Transverse colon (tissue), 4 donors: ENCODE measurements at regions not wholly inside any gene's neighbourhood (a gene's known extent, or its start where the extent isn't known, plus 50 kb on each side); places are given as distances from the start of the nearest gene placed in this dataset.
"Not testable (repeated sequence)": the region's sequence is repeated elsewhere in the genome, so short reads cannot be mapped to it uniquely, and the experiment has no call there.

Experiments used
- DNase-seq: peaks from one replicate; pipeline ENCODE4 v3.0.0-alpha.2; 2019
- H3K27ac ChIP-seq, 4 donors: fragments of 200-600 bp; sonication (generic); 2 replicates each; pipeline ENCODE4 v1.5.1; 2016 to 2018; ENCODE audit warnings: inconsistent platforms in 4 of 4
- H3K27me3 ChIP-seq: fragments of 200-600 bp; sonication (generic); 2 replicates; pipeline ENCODE4 v1.5.1; 2017; ENCODE audit warnings: inconsistent platforms
- H3K36me3 ChIP-seq, 4 donors: fragments of 200-600 bp; sonication (generic); 2 replicates each; pipeline ENCODE4 v1.5.1; 2017 to 2019; ENCODE audit warnings: inconsistent platforms in 4 of 4
- H3K4me1 ChIP-seq, 4 donors: fragments of 200-600 bp; sonication (generic); 2 replicates each; pipeline ENCODE4 v1.5.1; 2017 to 2020; ENCODE audit warnings: inconsistent platforms in 4 of 4
- H3K4me3 ChIP-seq, 4 donors: fragments of 200-600 bp; sonication (generic); 1 replicate in 1 of 4; 2 replicates in 3 of 4; pipeline versions ENCODE4 v1.5.1 to v1.6.1; 2017 to 2019; ENCODE audit warnings: inconsistent platforms in 4 of 4
- H3K9me3 ChIP-seq, 2 donors: fragments of 200-600 bp; sonication (generic); 2 replicates each; pipeline ENCODE4 v1.5.1; 2017 to 2019; ENCODE audit warnings: inconsistent platforms in 2 of 2
- EP300 ChIP-seq: sonication (generic); formaldehyde crosslinking; IDR thresholded peaks from one replicate; pipeline ENCODE4 v1.6.1; 2017; ENCODE audit warnings: antibody characterized with exemption, low read depth
- POLR2A ChIP-seq: fragments of 450-650 bp; IDR thresholded peaks from one replicate; pipeline ENCODE4 v1.6.1; 2016; ENCODE audit warnings: antibody characterized with exemption, mild to moderate bottlenecking, moderate library complexity
- POLR2AphosphoS5 ChIP-seq, 3 donors: sonication (generic); formaldehyde crosslinking; IDR thresholded peaks; one replicate each; pipeline ENCODE4 v1.6.1; 2016; ENCODE audit warnings: antibody characterized with exemption in 3 of 3
- WGBS, 2 donors: methylation state at CpG; one replicate each; pipeline ENCODE4 v1.1.5; 2018; ENCODE audit warnings: low coverage in 1 of 2; 5-methylcytosine and 5-hydroxymethylcytosine counted together
- in situ Hi-C, 4 donors: fragments of 200-750 bp; cut with MboI; loops; one replicate each; pipeline versions ENCODE4 v1.15.0 to v1.15.1; 2017; ENCODE audit warnings: low sequenced_read_pairs in 3 of 4, low pct_ligation_motif_present in 1 of 4, low pct_unique_long_range_greater_than_20kb in 1 of 4
- intact Hi-C: fragments of 100-400 bp; cut with DNase I; formaldehyde crosslinking; loops from one replicate; pipeline ENCODE4 v1.15.1; 2023; ENCODE audit warnings: low total_unique reads
- TF ChIP-seq, protein P1 (sequence below), 5 experiments: fragments of 200-600 bp in 3 of 5; fragments of 450-650 bp in 2 of 5; sonication (generic) in 3 of 5; IDR thresholded peaks; 1 replicate in 2 of 5; 2 replicates in 3 of 5; pipeline ENCODE4 v1.5.1; 2016 to 2017; ENCODE audit warnings: antibody characterized with exemption in 5 of 5, inconsistent platforms in 3 of 5, mild to moderate bottlenecking in 2 of 5, moderate library complexity in 1 of 5

DNA sequence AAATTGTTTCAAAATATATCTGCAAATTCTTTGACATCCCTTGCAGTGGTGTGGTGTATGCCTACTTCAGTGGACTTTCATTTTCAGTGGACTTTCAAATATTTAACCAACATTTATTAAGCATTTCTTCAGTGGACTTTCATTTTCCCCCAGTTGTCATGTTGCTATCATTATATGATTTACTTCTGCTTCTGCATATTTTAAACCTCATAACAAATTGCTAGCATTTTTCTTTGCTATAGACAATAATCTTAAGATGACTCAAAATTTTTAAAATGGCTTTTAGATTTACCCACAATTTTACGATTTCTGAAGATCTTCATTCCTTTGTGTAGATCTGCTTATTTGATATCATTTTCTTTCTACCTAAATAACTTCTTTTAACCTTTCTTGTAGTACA, 592.7 kb upstream of the SLC35B3 start:
- no peaks in the 10 kb centered on the region for H3K27me3 ChIP-seq
- H3K4me3 ChIP-seq: no peak overlapping the region
- H3K4me1 ChIP-seq: no peaks in the 10 kb centered on the region
- no peak overlapping the region for H3K27ac ChIP-seq
- DNase-seq: no peak
- TF ChIP-seq, protein P1, sequence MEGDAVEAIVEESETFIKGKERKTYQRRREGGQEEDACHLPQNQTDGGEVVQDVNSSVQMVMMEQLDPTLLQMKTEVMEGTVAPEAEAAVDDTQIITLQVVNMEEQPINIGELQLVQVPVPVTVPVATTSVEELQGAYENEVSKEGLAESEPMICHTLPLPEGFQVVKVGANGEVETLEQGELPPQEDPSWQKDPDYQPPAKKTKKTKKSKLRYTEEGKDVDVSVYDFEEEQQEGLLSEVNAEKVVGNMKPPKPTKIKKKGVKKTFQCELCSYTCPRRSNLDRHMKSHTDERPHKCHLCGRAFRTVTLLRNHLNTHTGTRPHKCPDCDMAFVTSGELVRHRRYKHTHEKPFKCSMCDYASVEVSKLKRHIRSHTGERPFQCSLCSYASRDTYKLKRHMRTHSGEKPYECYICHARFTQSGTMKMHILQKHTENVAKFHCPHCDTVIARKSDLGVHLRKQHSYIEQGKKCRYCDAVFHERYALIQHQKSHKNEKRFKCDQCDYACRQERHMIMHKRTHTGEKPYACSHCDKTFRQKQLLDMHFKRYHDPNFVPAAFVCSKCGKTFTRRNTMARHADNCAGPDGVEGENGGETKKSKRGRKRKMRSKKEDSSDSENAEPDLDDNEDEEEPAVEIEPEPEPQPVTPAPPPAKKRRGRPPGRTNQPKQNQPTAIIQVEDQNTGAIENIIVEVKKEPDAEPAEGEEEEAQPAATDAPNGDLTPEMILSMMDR (IDR thresholded peaks at IDR 0.05): no peak
- TF ChIP-seq POLR2AphosphoS5 (IDR thresholded peaks at IDR 0.05): no peak
- TF ChIP-seq EP300: no peak
- TF ChIP-seq POLR2A: no peak
- intact Hi-C loops (loop anchor here (5.0 kb wide), 1 partner anchor 1764 kb away; no protein-coding TSS in a partner anchor), in situ Hi-C loops (no loop called here)
- H3K9me3 ChIP-seq: no peaks in the 10 kb centered on the region
- no peaks in the 10 kb centered on the region for H3K36me3 ChIP-seq
- WGBS, 2 donors: 84 to 100% methylated on average over 1 of the region's 1 CpG

DNA sequence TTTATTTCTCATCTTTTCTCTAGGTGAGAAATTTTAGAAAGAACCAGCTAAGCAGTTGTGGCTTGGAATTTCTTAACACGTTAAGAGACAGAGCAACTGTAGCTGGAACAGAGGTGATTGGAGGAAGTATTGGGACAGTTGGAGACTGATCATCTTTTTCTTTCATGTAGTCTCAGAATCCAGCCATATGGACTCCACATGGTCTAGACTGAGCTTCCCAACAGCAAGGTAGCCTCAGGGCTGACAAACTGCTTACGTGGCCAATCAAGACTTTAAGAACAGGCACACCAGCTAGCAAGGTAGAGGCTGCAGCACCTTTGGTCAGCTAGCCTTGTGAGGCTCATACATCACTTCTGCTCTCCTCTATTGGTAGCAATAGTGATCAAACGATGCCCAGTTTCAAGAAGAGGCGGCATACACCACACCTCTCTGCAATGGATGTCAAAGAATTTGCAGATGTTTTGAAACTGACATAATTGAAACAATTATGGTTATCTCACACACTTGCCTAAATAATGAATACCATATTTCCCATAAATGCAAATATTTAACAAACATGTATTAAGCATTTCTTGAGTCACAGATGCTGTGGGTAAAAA, 590.5 kb upstream of the SLC35B3 start:
- no peaks in the 10 kb centered on the region for H3K9me3 ChIP-seq
- H3K4me3 ChIP-seq: no peak overlapping the region
- no peaks in the 10 kb centered on the region for H3K27me3 ChIP-seq
- 73 to 75% methylated on average over 1 to 4 of the region's 4 CpGs for WGBS, 2 donors
- in situ Hi-C loops: no loop called here
- no peak for DNase-seq
- H3K4me1 ChIP-seq: no peaks in the 10 kb centered on the region
- H3K27ac ChIP-seq: no peak overlapping the region
- intact Hi-C loops: loop anchor here (5.0 kb wide), 1 partner anchor 1766 kb away; no protein-coding TSS in a partner anchor
- no peaks in the 10 kb centered on the region for H3K36me3 ChIP-seq
- TF ChIP-seq, protein P1 (IDR thresholded peaks at IDR 0.05): no peak

DNA sequence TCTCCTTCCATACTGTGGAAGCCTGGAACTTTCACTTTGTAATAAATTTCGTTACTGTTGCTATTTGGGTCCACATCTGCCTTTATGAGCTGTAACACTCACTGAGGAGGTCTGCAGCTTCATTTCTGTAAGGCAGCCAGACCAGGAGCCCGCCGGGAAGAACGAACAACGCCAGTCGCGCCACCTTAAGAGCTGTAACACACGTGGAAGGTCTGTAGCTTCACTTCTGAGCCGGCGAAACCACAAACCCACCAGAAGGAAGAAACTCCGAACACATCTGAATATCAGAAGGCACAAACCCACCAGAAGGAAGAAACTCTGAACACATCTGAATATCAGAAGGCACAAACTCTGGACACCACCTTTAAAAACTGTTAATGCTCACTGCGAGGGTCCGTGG, 589.9 kb upstream of the SLC35B3 start:
- no peaks in the 10 kb centered on the region for H3K36me3 ChIP-seq
- no peak overlapping the region for H3K27ac ChIP-seq
- TF ChIP-seq, protein P1 (IDR thresholded peaks at IDR 0.05): no peak
- no peak for TF ChIP-seq POLR2AphosphoS5 (IDR thresholded peaks at IDR 0.05)
- no peak for TF ChIP-seq EP300
- TF ChIP-seq POLR2A: no peak
- no peaks in the 10 kb centered on the region for H3K27me3 ChIP-seq
- H3K4me3 ChIP-seq: no peak overlapping the region
- in situ Hi-C loops: no loop called here
- intact Hi-C loops: loop anchor here (5.0 kb wide), 1 partner anchor 1767 kb away; no protein-coding TSS in a partner anchor
- no peaks in the 10 kb centered on the region for H3K4me1 ChIP-seq
- no peak for DNase-seq
- H3K9me3 ChIP-seq: no peaks in the 10 kb centered on the region
- WGBS, 2 donors: 75 to 93% methylated on average over 5 to 13 of the region's 13 CpGs

DNA sequence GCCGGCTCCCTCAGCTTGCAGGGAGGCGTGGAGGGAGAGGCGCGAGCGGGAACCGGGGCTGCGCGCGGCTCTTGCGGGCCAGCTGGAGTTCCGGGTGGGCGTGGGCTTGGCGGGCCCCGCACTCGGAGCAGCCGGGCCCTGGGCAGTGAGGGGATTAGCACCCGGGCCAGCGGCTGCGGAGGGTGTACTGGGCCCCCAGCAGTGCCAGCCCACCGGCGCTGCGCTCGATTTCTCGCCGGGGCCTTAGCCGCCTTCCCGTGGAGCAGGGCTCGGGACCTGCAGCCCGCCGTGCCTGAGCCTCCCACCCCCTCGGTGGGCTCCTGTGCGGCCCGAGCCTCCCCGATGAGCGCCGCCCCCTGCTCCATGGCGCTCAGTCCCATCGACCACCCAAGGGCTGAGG, 588.9 kb upstream of the SLC35B3 start:
- WGBS, 2 donors: 96% methylated on average over 37 of the region's 38 CpGs; no CpG with 5 or more reads in 1 of the 2 donors
- in situ Hi-C loops, H3K9me3 ChIP-seq: not testable (repeated sequence)

DNA sequence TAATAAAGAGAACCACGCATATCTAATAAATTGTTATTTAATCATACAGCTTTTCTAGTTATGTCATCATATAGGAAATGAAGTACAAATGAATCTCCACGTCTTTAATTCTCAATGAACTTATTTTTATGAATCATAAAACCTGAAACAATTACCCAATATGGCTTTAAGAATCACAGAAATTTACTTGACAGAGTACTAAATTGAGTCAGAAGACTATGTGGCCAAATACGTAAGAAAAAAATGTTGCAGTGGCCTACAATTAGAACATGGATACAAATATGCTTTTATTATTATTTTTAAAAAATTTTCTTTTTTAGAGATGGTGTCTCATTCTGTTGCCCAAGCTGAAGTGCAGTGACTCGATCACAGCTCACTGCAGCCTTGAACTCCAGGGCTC, 584.7 kb upstream of the SLC35B3 start:
- no peak overlapping the region for H3K4me3 ChIP-seq
- TF ChIP-seq POLR2AphosphoS5 (IDR thresholded peaks at IDR 0.05) (no peak), POLR2A (no peak)
- WGBS, 2 donors: 49 to 68% methylated on average over 3 to 4 of the region's 4 CpGs

More for the DNA sequence above, 588.9 kb upstream of the SLC35B3 start:
- H3K4me1 ChIP-seq, DNase-seq, H3K4me3 ChIP-seq, H3K36me3 ChIP-seq, intact Hi-C loops, H3K27me3 ChIP-seq, H3K27ac ChIP-seq: not testable (repeated sequence)

More for the DNA sequence above, 584.7 kb upstream of the SLC35B3 start:
- Histone ChIP-seq H3K27ac (no peak overlapping the region), H3K4me1 (no peaks in the 10 kb centered on the region), H3K27me3 (no peaks in the 10 kb centered on the region), H3K36me3 (no peaks in the 10 kb centered on the region), H3K9me3 (no peaks in the 10 kb centered on the region)
- in situ Hi-C loops (no loop called here), intact Hi-C loops (no loop called here)
- DNase-seq: no peak
